CD4-positive, alpha-beta T cell (primary cell): ENCODE measurements at regions not wholly inside any gene's neighbourhood (a gene's known extent, or its start where the extent isn't known, plus 50 kb on each side); places are given as distances from the start of the nearest gene placed in this dataset.

Experiments
- ATAC-seq: fragments of 200-7000 bp; cut with Tn5 transposase; one replicate; pipeline ENCODE4 v1.10.0; 2022; ENCODE audit warnings: mild to moderate bottlenecking; ENCODE audit not compliant: poor library complexity
- CTCF ChIA-PET: fragments of 350-600 bp; sonication (Branson Sonifier 250); formaldehyde crosslinking; loops from one replicate; lab custom pipeline; 2021; ENCODE audit warnings: antibody characterized with exemption, inconsistent platforms; lab: Charles Lee
- POLR2A ChIA-PET: fragments of 350-600 bp; sonication (Branson Sonifier 250); formaldehyde crosslinking; loops from one replicate; lab custom pipeline; 2021; ENCODE audit warnings: antibody characterized with exemption, inconsistent platforms; lab: Charles Lee
- DNase-seq, 14 experiments: peaks; one replicate each; pipeline ENCODE4 v3.0.0-alpha.2; 2013 to 2020; ENCODE audit warnings: mixed read lengths in 2 of 14
- H3K27ac ChIP-seq, 2 donors: one replicate each; pipeline versions ENCODE4 v1.5.1 to v1.7.0; 2013; ENCODE audit warnings: low read length in 2 of 2, low read depth in 1 of 2, mild to moderate bottlenecking in 1 of 2
- H3K27me3 ChIP-seq, 2 experiments: 1 replicate in 1 of 2; 2 replicates in 1 of 2; pipeline versions ENCODE4 v1.6.1 to v1.7.0; 2013; ENCODE audit warnings: low read length in 2 of 2, control low read depth in 1 of 2, mild to moderate bottlenecking in 1 of 2, moderate library complexity in 1 of 2; ENCODE audit not compliant: insufficient read depth in 2 of 2, control insufficient read depth in 1 of 2
- H3K36me3 ChIP-seq: one replicate; pipeline ENCODE4 v1.6.1; 2013; ENCODE audit warnings: low read length, control low read depth; ENCODE audit not compliant: insufficient read depth
- H3K4me1 ChIP-seq: one replicate; pipeline ENCODE4 v1.6.1; 2013; ENCODE audit warnings: low read length, control low read depth; ENCODE audit not compliant: insufficient read depth
- H3K4me3 ChIP-seq: one replicate; pipeline ENCODE4 v1.5.1; 2013; ENCODE audit warnings: mild to moderate bottlenecking, low read length, moderate library complexity
- H3K9me3 ChIP-seq, 2 experiments: 1 replicate in 1 of 2; 2 replicates in 1 of 2; pipeline versions ENCODE4 v1.6.1 to v1.7.0; 2013; ENCODE audit warnings: low read length in 2 of 2, mild to moderate bottlenecking in 2 of 2, control low read depth in 1 of 2, moderate library complexity in 1 of 2; ENCODE audit not compliant: control insufficient read depth in 1 of 2, insufficient read depth in 1 of 2
- H3K27ac Mint-ChIP-seq: one replicate; pipeline ENCODE4 v1.8.0; 2020; ENCODE audit warnings: mixed read lengths
- H3K27me3 Mint-ChIP-seq: one replicate; pipeline ENCODE4 v1.8.0; 2021; ENCODE audit warnings: mixed read lengths
- H3K36me3 Mint-ChIP-seq: one replicate; pipeline ENCODE4 v1.8.0; 2021; ENCODE audit warnings: low read depth, mixed read lengths
- H3K4me1 Mint-ChIP-seq: one replicate; pipeline ENCODE4 v1.8.0; 2021; ENCODE audit warnings: low read depth, mixed read lengths
- H3K4me3 Mint-ChIP-seq: one replicate; pipeline ENCODE4 v1.8.0; 2020; ENCODE audit warnings: mild to moderate bottlenecking, mixed read lengths
- H3K9me3 Mint-ChIP-seq: one replicate; pipeline ENCODE4 v1.8.0; 2020; ENCODE audit warnings: mixed read lengths
- intact Hi-C, 2 experiments: fragments of 100-400 bp; cut with DNase I in 1 of 2; cut with micrococcal nuclease in 1 of 2; formaldehyde crosslinking; loops; one replicate each; pipeline versions ENCODE4 v1.15.1 to v1.9.0; 2023 to 2025; cut with DNase I, micrococcal nuclease
- TF ChIP-seq, protein P1 (sequence below): fragments of 200-600 bp; IDR thresholded peaks from one replicate; pipeline ENCODE4 v1.8.0; 2022; ENCODE audit warnings: antibody characterized with exemption, mild to moderate bottlenecking

GRCh38 chr20:48156951-48157700 lies 371.8 kb upstream of the SULF2 start:
- CTCF ChIA-PET = no interaction called here
- no peaks in the 10 kb centered on the region for H3K4me1 ChIP-seq
- Mint-ChIP-seq H3K4me3 (no peak overlapping the region), H3K36me3 (no peaks in the 10 kb centered on the region), H3K27ac (no peak overlapping the region), H3K4me1 (no peaks in the 10 kb centered on the region), H3K27me3 (peaks cover 9% of the 10 kb centered on the region), H3K9me3 (peaks cover 2% of the 10 kb centered on the region)
- no peak overlapping the region for H3K27ac ChIP-seq
- peaks cover 0 to 18% of the 10 kb centered on the region in 2 experiments for H3K9me3 ChIP-seq
- H3K36me3 ChIP-seq = no peaks in the 10 kb centered on the region
- TF ChIP-seq, protein P1, sequence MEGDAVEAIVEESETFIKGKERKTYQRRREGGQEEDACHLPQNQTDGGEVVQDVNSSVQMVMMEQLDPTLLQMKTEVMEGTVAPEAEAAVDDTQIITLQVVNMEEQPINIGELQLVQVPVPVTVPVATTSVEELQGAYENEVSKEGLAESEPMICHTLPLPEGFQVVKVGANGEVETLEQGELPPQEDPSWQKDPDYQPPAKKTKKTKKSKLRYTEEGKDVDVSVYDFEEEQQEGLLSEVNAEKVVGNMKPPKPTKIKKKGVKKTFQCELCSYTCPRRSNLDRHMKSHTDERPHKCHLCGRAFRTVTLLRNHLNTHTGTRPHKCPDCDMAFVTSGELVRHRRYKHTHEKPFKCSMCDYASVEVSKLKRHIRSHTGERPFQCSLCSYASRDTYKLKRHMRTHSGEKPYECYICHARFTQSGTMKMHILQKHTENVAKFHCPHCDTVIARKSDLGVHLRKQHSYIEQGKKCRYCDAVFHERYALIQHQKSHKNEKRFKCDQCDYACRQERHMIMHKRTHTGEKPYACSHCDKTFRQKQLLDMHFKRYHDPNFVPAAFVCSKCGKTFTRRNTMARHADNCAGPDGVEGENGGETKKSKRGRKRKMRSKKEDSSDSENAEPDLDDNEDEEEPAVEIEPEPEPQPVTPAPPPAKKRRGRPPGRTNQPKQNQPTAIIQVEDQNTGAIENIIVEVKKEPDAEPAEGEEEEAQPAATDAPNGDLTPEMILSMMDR = no peak
- peaks cover 0 to 4% of the 10 kb centered on the region in 2 experiments for H3K27me3 ChIP-seq
- ATAC-seq = no peak
- no peak for DNase-seq
- POLR2A ChIA-PET = no interaction called here
- intact Hi-C loops = no loop called here
- no peak overlapping the region for H3K4me3 ChIP-seq

DNA sequence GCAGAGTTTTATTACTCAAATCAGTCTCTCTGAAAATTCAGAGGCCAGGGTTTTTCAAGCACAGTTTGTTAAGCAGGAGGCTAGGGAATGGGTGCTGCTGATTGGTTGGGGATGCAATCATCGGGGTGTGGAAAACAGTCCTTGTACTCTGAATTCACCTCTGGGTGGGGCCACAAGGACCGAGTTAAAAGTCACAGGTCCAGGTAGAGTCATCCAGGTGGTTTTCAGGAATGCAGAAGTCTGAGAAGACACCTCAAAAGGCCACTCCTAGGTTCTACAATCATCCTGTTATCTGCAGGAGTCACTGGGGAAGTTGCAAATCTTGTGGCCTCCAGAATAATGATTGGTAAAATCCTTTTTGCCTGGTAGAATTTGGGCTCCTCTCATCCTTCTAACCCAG lies 371.2 kb upstream of the SULF2 start:
- ChIA-PET POLR2A (no interaction called here), CTCF (no interaction called here)
- no peaks in the 10 kb centered on the region for H3K4me1 Mint-ChIP-seq
- intact Hi-C loops = no loop called here
- H3K27me3 Mint-ChIP-seq = peaks cover 12% of the 10 kb centered on the region
- Histone ChIP-seq H3K4me1 (no peaks in the 10 kb centered on the region), H3K4me3 (no peak overlapping the region), H3K36me3 (no peaks in the 10 kb centered on the region), H3K27me3 (peaks cover 0 to 4% of the 10 kb centered on the region in 2 experiments), H3K27ac (no peak overlapping the region), H3K9me3 (peaks cover 0 to 18% of the 10 kb centered on the region in 2 experiments)
- no peak overlapping the region for H3K27ac Mint-ChIP-seq
- H3K36me3 Mint-ChIP-seq = no peaks in the 10 kb centered on the region
- DNase-seq = no peak
- no peak overlapping the region for H3K4me3 Mint-ChIP-seq
- peaks cover 2% of the 10 kb centered on the region for H3K9me3 Mint-ChIP-seq
- no peak for ATAC-seq
- TF ChIP-seq, protein P1 = no peak

- Histone ChIP-seq H3K27ac (no peak overlapping the region), H3K4me3 (no peak overlapping the region), H3K36me3 (no peaks in the 10 kb centered on the region), H3K9me3 (peaks cover 0 to 18% of the 10 kb centered on the region in 2 experiments), H3K4me1 (no peaks in the 10 kb centered on the region), H3K27me3 (peaks cover 0 to 4% of the 10 kb centered on the region in 2 experiments)
- no peaks in the 10 kb centered on the region for H3K4me1 Mint-ChIP-seq
- TF ChIP-seq, protein P1 = no peak
- ATAC-seq (no peak), DNase-seq (no peak)
- intact Hi-C loops = no loop called here
- ChIA-PET POLR2A (no interaction called here), CTCF (no interaction called here)
- H3K9me3 Mint-ChIP-seq = peaks cover 2% of the 10 kb centered on the region
- H3K36me3 Mint-ChIP-seq = no peaks in the 10 kb centered on the region
- H3K27me3 Mint-ChIP-seq = peaks cover 14% of the 10 kb centered on the region
- no peak overlapping the region for H3K4me3 Mint-ChIP-seq
- H3K27ac Mint-ChIP-seq = no peak overlapping the region
These were observed 370.0 kb upstream of the SULF2 start for GRCh38 chr20:48155268-48155667.
